GM19452 (cell line): ENCODE measurements at regions not wholly inside any gene's neighbourhood (a gene's known extent, or its start where the extent isn't known, plus 50 kb on each side); places are given as distances from the start of the nearest gene placed in this dataset.

ENCODE experiments used
- ATAC-seq: cut with Tn5 transposase; IDR thresholded peaks from one replicate; pipeline ENCODE4 v1.9.1; 2021; ENCODE audit not compliant: unreplicated experiment

- no peak for ATAC-seq
Measured at GRCh38 chr20:22408521-22409402, 175.6 kb downstream of the FOXA2 start.

GRCh38 chr20:22407237-22408193 lies 176.9 kb downstream of the FOXA2 start:
- ATAC-seq = no peak

- ATAC-seq = no peak
Measured at GRCh38 chr20:22404419-22405170, 179.8 kb downstream of the FOXA2 start.

GRCh38 chr20:22403632-22404361 lies 180.6 kb downstream of the FOXA2 start:
- ATAC-seq = no peak

- no peak for ATAC-seq
Measured at GRCh38 chr20:22403022-22403631, 181.2 kb downstream of the FOXA2 start.

- ATAC-seq = no peak
Measured at GRCh38 chr20:22402550-22402949, 181.8 kb downstream of the FOXA2 start.

GRCh38 chr20:22400440-22400839 lies 183.9 kb downstream of the FOXA2 start:
- no peak for ATAC-seq

GRCh38 chr20:22394583-22394982 lies 189.8 kb downstream of the FOXA2 start:
- no peak for ATAC-seq

- no peak for ATAC-seq
Measured at GRCh38 chr20:22390543-22390903, 193.8 kb downstream of the FOXA2 start.

- ATAC-seq = no peak
Measured at GRCh38 chr20:22389836-22390542, 194.4 kb downstream of the FOXA2 start.

- ATAC-seq = no peak
Measured at GRCh38 chr20:22387452-22387851, 196.9 kb downstream of the FOXA2 start.

GRCh38 chr20:22386306-22386623 lies 198.1 kb downstream of the FOXA2 start:
- no peak for ATAC-seq

GRCh38 chr20:22385602-22386305 lies 198.6 kb downstream of the FOXA2 start:
- no peak for ATAC-seq

- ATAC-seq = no peak
Measured at GRCh38 chr20:22384978-22385377, 199.4 kb downstream of the FOXA2 start.

- no peak for ATAC-seq
Measured at GRCh38 chr20:22383156-22383555, 201.2 kb downstream of the FOXA2 start.

- no peak for ATAC-seq
Measured at GRCh38 chr20:22382742-22383141, 201.6 kb downstream of the FOXA2 start.

- no peak for ATAC-seq
Measured at GRCh38 chr20:22381812-22382416, 202.5 kb downstream of the FOXA2 start.

GRCh38 chr20:22379472-22379871 lies 204.9 kb downstream of the FOXA2 start:
- ATAC-seq = no peak
